Loucy (cell line): ENCODE measurements at regions not wholly inside any gene's neighbourhood (a gene's known extent, or its start where the extent isn't known, plus 50 kb on each side); places are given as distances from the start of the nearest gene placed in this dataset.

ENCODE experiments used
- H2AFZ ChIP-seq: fragments of 200-600 bp; sonication (generic); 2 replicates; pipeline ENCODE4 v1.6.0; 2016; ENCODE audit warnings: antibody characterized with exemption, mild to moderate bottlenecking, low read length, moderate library complexity
- H3F3A ChIP-seq: fragments of 200-600 bp; 2 replicates; pipeline ENCODE4 v1.6.0; 2016; ENCODE audit warnings: antibody characterized with exemption, low read depth, mild to moderate bottlenecking
- H3K27me3 ChIP-seq: fragments of 200-600 bp; sonication (generic); 2 replicates; pipeline ENCODE4 v1.6.1; 2014; ENCODE audit warnings: low read length, mild to moderate bottlenecking; ENCODE audit not compliant: insufficient read depth, poor library complexity, severe bottlenecking
- H3K36me3 ChIP-seq: fragments of 200-600 bp; sonication (generic); 2 replicates; pipeline ENCODE4 v1.6.1; 2016; ENCODE audit warnings: low read length; ENCODE audit not compliant: insufficient read depth
- H3K4me1 ChIP-seq: fragments of 200-600 bp; sonication (generic); 2 replicates; pipeline ENCODE4 v1.5.1; 2014; ENCODE audit warnings: low read length, mild to moderate bottlenecking; ENCODE audit not compliant: insufficient read depth, poor library complexity, severe bottlenecking
- H3K4me2 ChIP-seq: fragments of 200-600 bp; sonication (generic); 2 replicates; pipeline ENCODE4 v1.6.0; 2014; ENCODE audit warnings: antibody characterized with exemption, low read length, low read depth, mild to moderate bottlenecking; ENCODE audit not compliant: poor library complexity, severe bottlenecking
- H3K4me3 ChIP-seq: fragments of 200-600 bp; sonication (generic); 2 replicates; pipeline ENCODE4 v1.5.1; 2014; ENCODE audit warnings: low read length, mild to moderate bottlenecking, mixed read lengths; ENCODE audit not compliant: poor library complexity, severe bottlenecking
- H3K79me2 ChIP-seq: fragments of 200-600 bp; sonication (generic); 2 replicates; pipeline ENCODE4 v1.6.1; 2014; ENCODE audit warnings: low read length; ENCODE audit not compliant: insufficient read depth
- H3K9ac ChIP-seq: fragments of 200-600 bp; sonication (generic); 2 replicates; pipeline ENCODE4 v1.6.0; 2014; ENCODE audit warnings: mild to moderate bottlenecking, low read depth, low read length, moderate library complexity; ENCODE audit not compliant: poor library complexity, severe bottlenecking
- H3K9me2 ChIP-seq: fragments of 200-600 bp; sonication (generic); replicated peaks from 2 replicates; pipeline ENCODE4 v1.6.1; 2016; ENCODE audit warnings: low read depth, low read length, mixed read lengths
- H3K9me3 ChIP-seq: fragments of 200-600 bp; sonication (generic); 2 replicates; pipeline ENCODE4 v1.6.1; 2014; ENCODE audit warnings: mild to moderate bottlenecking, antibody characterized with exemption, low read length, low read depth; ENCODE audit not compliant: insufficient read depth
- H4K20me1 ChIP-seq: fragments of 200-600 bp; sonication (generic); 2 replicates; pipeline ENCODE4 v1.6.0; 2014; ENCODE audit warnings: antibody characterized with exemption, low read length, mild to moderate bottlenecking; ENCODE audit not compliant: insufficient read depth, poor library complexity, severe bottlenecking
- CTCF ChIP-seq: fragments of 200-600 bp; sonication (generic); conservative IDR thresholded peaks from 2 replicates; pipeline ENCODE4 v1.5.1; 2014; ENCODE audit warnings: mild to moderate bottlenecking, antibody characterized with exemption, low read length
- EZH2phosphoT487 ChIP-seq: fragments of 200-600 bp; IDR thresholded peaks from 2 replicates; pipeline ENCODE4 v1.6.1; 2018; ENCODE audit warnings: antibody characterized with exemption, mild to moderate bottlenecking, moderate library complexity, borderline replicate concordance

- Histone ChIP-seq H3K36me3 (no peaks in the 10 kb centered on the region), H3K4me3 (no peak overlapping the region), H3K4me2 (no peak overlapping the region), H3K79me2 (no peaks in the 10 kb centered on the region), H3K27me3 (no peaks in the 10 kb centered on the region), H3K9me2 (no peaks in the 10 kb centered on the region), H3K4me1 (no peaks in the 10 kb centered on the region), H4K20me1 (no peaks in the 10 kb centered on the region), H3K9ac (no peak overlapping the region), H3K9me3 (peaks cover 1% of the 10 kb centered on the region; the same call in 1 of the 2 replicates), H2AFZ (no peak overlapping the region), H3F3A (no peaks in the 10 kb centered on the region)
- TF ChIP-seq CTCF (no peak), EZH2phosphoT487 (no peak)
Observed at GRCh38 chr9:13991395-13991794, 322.5 kb downstream of the NFIB start.

- Histone ChIP-seq H2AFZ (no peak overlapping the region), H3K4me2 (no peak overlapping the region), H3F3A (no peaks in the 10 kb centered on the region), H3K9me3 (peaks cover 5% of the 10 kb centered on the region; the same call in 1 of the 2 replicates), H3K79me2 (no peaks in the 10 kb centered on the region), H3K4me1 (no peaks in the 10 kb centered on the region), H3K36me3 (no peaks in the 10 kb centered on the region), H4K20me1 (no peaks in the 10 kb centered on the region), H3K4me3 (no peak overlapping the region), H3K9ac (no peak overlapping the region), H3K9me2 (no peaks in the 10 kb centered on the region), H3K27me3 (no peaks in the 10 kb centered on the region)
- TF ChIP-seq CTCF (no peak), EZH2phosphoT487 (no peak)
Observed at GRCh38 chr9:13990994-13991393, 322.9 kb downstream of the NFIB start.

DNA sequence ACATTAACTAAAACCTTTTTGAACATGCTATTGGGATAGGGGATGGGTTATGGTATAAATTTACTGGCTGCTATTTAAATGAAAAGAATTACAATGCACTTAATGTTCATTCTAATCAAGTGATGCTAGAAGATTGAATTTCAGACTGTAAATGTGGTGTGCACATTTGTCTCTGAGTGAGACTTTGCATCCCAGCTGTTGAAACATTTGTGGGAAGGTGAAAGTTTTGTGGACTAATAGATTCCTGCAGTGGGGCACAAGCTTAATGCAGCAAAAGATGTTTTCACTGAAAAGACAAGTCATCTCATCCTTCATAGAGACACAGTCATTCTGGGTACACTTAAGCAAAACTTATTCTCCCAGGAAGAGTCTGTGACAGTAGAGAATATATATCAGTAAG lies 323.6 kb downstream of the NFIB start:
- no peak for TF ChIP-seq CTCF
- no peak for TF ChIP-seq EZH2phosphoT487

More for the DNA sequence above, 323.6 kb downstream of the NFIB start:
- no peak overlapping the region for H3K9ac ChIP-seq
- no peaks in the 10 kb centered on the region for H3K79me2 ChIP-seq
- no peaks in the 10 kb centered on the region for H3K9me2 ChIP-seq
- H3K36me3 ChIP-seq = no peaks in the 10 kb centered on the region
- no peaks in the 10 kb centered on the region for H3F3A ChIP-seq
- no peaks in the 10 kb centered on the region for H3K4me1 ChIP-seq
- H3K4me2 ChIP-seq = no peak overlapping the region
- no peaks in the 10 kb centered on the region for H3K27me3 ChIP-seq
- peaks cover 5% of the 10 kb centered on the region; the same call in 1 of the 2 replicates for H3K9me3 ChIP-seq
- no peaks in the 10 kb centered on the region for H4K20me1 ChIP-seq
- H2AFZ ChIP-seq = no peak overlapping the region
- H3K4me3 ChIP-seq = no peak overlapping the region
